Tibial nerve (tissue), 4 donors: ENCODE measurements at regions not wholly inside any gene's neighbourhood (a gene's known extent, or its start where the extent isn't known, plus 50 kb on each side); places are given as distances from the start of the nearest gene placed in this dataset.

ENCODE experiments used
- EP300 ChIP-seq, 2 donors: sonication (generic); formaldehyde crosslinking; IDR thresholded peaks; one replicate each; pipeline ENCODE4 v1.6.1; 2017; ENCODE audit warnings: antibody characterized with exemption in 2 of 2, mild to moderate bottlenecking in 1 of 2
- TF ChIP-seq, protein P1 (sequence below), 5 experiments: fragments of 200-600 bp in 3 of 5; fragments of 450-650 bp in 2 of 5; sonication (generic) in 3 of 5; IDR thresholded peaks; one replicate each; pipeline ENCODE4 v1.5.1; 2016 to 2019; ENCODE audit warnings: antibody characterized with exemption in 5 of 5, mild to moderate bottlenecking in 3 of 5, moderate library complexity in 2 of 5

- TF ChIP-seq EP300 (IDR thresholded peaks at IDR 0.05), result no peak
- TF ChIP-seq, protein P1, sequence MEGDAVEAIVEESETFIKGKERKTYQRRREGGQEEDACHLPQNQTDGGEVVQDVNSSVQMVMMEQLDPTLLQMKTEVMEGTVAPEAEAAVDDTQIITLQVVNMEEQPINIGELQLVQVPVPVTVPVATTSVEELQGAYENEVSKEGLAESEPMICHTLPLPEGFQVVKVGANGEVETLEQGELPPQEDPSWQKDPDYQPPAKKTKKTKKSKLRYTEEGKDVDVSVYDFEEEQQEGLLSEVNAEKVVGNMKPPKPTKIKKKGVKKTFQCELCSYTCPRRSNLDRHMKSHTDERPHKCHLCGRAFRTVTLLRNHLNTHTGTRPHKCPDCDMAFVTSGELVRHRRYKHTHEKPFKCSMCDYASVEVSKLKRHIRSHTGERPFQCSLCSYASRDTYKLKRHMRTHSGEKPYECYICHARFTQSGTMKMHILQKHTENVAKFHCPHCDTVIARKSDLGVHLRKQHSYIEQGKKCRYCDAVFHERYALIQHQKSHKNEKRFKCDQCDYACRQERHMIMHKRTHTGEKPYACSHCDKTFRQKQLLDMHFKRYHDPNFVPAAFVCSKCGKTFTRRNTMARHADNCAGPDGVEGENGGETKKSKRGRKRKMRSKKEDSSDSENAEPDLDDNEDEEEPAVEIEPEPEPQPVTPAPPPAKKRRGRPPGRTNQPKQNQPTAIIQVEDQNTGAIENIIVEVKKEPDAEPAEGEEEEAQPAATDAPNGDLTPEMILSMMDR (IDR thresholded peaks at IDR 0.05), result no peak
Measured at GRCh38 chr12:70120970-70121369, 122.3 kb upstream of the CNOT2 start.
